ENCODE measurements at regions not wholly inside any gene's neighbourhood (a gene's known extent, or its start where the extent isn't known, plus 50 kb on each side); places are given as distances from the start of the nearest gene placed in this dataset.

DNA sequence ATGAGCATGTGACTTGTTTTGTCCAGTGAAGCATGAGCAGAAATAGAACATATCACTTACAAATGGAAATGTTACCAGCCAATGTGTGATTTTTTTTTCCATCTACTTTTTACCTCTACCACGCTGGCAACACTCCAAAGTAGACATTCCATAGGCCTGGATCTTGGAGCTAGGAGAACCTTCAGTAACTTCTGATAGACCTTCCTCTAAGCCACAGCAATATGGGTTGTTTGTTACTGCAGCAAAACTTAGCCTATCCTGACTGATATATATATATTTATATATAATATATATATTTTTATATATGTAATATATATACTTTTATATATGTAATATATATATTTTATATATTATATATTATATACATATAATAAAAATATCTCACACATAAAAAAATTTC is 284.4 kb upstream of the XYLT1 start:
- Histone ChIP-seq H3K9me3 (no peaks in the 10 kb centered on the region), H3K36me3 (no peaks in the 10 kb centered on the region)

DNA sequence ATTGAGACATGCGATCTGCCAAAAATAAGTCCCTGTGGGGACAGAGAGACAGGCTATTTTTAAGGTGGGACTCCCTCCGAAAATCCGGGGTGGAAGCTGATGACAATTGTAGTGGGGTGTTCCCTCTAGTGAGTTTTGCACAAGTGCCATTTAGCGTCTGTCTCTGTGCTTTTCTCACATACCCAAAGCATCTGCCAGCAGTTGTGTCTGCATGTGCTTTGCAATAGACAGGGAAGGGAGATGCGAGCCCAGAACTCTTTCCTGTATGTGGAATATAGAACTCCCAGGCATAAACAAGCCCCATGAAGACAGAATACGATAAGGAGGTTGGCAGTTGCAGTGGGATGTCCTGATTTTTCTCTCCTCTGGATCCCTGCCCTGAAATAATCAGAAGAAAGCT is 282.7 kb upstream of the XYLT1 start:
- H3K9me3 ChIP-seq: no peaks in the 10 kb centered on the region
- no peak overlapping the region for H3K4me3 ChIP-seq (ENCODE audit: low read depth, low read length)
- no peaks in the 10 kb centered on the region for H3K4me1 ChIP-seq
- no peaks in the 10 kb centered on the region for H3K36me3 ChIP-seq
- no peak for DNase-seq
- no peaks in the 10 kb centered on the region for H3K27me3 ChIP-seq
- TF ChIP-seq, protein P1, sequence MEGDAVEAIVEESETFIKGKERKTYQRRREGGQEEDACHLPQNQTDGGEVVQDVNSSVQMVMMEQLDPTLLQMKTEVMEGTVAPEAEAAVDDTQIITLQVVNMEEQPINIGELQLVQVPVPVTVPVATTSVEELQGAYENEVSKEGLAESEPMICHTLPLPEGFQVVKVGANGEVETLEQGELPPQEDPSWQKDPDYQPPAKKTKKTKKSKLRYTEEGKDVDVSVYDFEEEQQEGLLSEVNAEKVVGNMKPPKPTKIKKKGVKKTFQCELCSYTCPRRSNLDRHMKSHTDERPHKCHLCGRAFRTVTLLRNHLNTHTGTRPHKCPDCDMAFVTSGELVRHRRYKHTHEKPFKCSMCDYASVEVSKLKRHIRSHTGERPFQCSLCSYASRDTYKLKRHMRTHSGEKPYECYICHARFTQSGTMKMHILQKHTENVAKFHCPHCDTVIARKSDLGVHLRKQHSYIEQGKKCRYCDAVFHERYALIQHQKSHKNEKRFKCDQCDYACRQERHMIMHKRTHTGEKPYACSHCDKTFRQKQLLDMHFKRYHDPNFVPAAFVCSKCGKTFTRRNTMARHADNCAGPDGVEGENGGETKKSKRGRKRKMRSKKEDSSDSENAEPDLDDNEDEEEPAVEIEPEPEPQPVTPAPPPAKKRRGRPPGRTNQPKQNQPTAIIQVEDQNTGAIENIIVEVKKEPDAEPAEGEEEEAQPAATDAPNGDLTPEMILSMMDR (IDR thresholded peaks at IDR 0.05; ENCODE audit: low read depth, low read length): no peak

More for the DNA sequence above, 284.4 kb upstream of the XYLT1 start:
- TF ChIP-seq, protein P1 (IDR thresholded peaks at IDR 0.05; ENCODE audit: low read depth, low read length): no peak
- DNase-seq: no peak
- no peaks in the 10 kb centered on the region for H3K27me3 ChIP-seq
- no peaks in the 10 kb centered on the region for H3K4me1 ChIP-seq
- H3K4me3 ChIP-seq (ENCODE audit: low read depth, low read length): no peak overlapping the region

DNA sequence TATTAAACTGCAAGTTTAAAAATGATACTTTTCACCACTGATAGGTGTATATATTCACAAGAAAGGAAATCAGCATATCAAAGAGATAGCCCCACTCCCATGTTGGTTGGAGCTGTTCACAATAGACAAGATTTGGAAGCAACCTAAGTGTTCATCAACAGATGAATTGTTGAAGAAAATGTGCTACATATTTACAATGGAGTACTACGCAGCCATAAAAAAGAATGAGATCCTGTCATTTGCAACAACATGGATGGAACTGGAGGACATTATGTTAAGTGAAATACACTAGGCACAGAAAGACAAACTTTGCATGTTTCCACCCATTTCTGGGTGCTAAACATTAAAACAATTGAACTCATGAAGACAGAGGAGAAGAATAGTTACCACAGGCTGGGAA is 278.9 kb upstream of the XYLT1 start:
- TF ChIP-seq, protein P1 (IDR thresholded peaks at IDR 0.05; ENCODE audit: low read depth, low read length): no peak
- no peaks in the 10 kb centered on the region for H3K27me3 ChIP-seq
- no peaks in the 10 kb centered on the region for H3K36me3 ChIP-seq
- H3K4me3 ChIP-seq (ENCODE audit: low read depth, low read length): no peak overlapping the region
- no peaks in the 10 kb centered on the region; the same call in 1 of the 2 replicates for H3K9me3 ChIP-seq
- no peak for DNase-seq
- no peaks in the 10 kb centered on the region for H3K4me1 ChIP-seq

DNA sequence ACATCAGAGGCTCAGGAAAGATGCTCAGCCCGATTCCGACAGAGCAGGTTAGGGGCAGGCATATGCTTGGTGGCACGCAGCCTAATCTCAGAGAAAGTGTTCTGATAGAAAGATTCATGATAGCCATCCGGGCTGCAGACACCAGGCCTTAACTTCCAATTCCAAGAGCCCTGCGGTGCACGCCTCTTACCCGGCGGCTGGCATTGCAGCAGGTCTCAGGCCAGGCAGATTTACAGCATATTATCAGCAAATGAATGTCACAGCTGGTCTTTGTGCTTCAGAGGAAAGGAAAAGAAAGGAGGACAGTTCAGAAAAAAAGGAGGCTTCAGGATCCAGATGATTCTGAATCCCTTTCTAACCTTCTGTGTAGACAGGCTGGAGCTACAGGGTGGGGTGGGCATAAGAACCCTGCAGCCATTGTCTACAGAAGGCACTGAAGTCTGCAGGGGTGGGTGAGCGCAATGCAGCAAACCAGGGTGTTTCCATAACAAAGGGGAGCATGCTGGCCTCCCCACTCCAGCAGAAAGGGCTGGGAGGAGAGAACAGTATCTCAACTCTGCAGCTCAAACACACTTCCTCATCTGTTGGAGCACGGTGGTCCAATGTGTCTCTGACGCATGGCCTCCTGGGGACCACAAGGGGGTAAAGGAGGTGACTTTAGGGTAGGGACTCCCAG is 277.4 kb upstream of the XYLT1 start:
- peaks cover 3% of the 10 kb centered on the region for H3K9me3 ChIP-seq

DNA sequence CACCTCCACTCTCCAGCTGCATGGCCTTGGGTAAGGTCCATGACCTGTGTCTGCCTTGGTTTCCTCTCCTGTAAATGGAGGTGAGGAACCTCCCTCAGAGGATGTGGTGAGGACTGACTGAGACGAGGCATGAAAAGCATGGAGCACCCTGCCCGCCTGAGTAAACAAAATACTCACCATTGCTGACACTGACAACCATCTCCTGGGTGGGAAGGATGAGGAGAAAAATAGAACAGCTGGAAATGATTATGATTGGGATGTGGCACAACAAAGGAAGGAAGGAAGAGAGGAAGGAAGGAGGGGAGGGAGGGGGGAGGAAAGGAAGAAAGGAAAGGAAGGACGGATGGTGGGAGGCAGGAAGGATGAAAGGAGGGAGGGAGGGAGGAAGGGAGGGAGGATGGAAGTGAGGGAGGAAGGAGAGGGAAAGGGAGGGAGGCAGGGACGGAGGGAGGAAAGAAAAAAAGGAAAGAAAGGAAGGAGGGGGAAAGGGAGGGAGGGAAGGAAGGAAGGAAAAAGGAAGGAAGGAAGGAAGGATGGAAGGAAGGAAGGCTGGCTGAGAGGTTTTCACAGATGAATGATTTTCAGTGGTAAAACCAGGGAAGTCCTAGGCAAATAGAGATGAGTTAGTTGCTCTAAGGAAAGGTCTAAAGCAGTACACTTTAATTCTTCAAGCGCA is 276.5 kb upstream of the XYLT1 start:
- Histone ChIP-seq H3K36me3 (no peaks in the 10 kb centered on the region), H3K27me3 (no peaks in the 10 kb centered on the region), H3K9me3 (peaks cover 3% of the 10 kb centered on the region), H3K4me3 (ENCODE audit: low read depth, low read length) (no peak overlapping the region), H3K4me1 (no peaks in the 10 kb centered on the region)
- DNase-seq: no peak
- TF ChIP-seq, protein P1 (IDR thresholded peaks at IDR 0.05; ENCODE audit: low read depth, low read length): no peak

More for the DNA sequence above, 277.4 kb upstream of the XYLT1 start:
- Histone ChIP-seq H3K27me3 (no peaks in the 10 kb centered on the region), H3K4me3 (ENCODE audit: low read depth, low read length) (no peak overlapping the region), H3K4me1 (no peaks in the 10 kb centered on the region), H3K36me3 (no peaks in the 10 kb centered on the region)
- TF ChIP-seq, protein P1 (IDR thresholded peaks at IDR 0.05; ENCODE audit: low read depth, low read length): no peak
- DNase-seq: no peak

DNA sequence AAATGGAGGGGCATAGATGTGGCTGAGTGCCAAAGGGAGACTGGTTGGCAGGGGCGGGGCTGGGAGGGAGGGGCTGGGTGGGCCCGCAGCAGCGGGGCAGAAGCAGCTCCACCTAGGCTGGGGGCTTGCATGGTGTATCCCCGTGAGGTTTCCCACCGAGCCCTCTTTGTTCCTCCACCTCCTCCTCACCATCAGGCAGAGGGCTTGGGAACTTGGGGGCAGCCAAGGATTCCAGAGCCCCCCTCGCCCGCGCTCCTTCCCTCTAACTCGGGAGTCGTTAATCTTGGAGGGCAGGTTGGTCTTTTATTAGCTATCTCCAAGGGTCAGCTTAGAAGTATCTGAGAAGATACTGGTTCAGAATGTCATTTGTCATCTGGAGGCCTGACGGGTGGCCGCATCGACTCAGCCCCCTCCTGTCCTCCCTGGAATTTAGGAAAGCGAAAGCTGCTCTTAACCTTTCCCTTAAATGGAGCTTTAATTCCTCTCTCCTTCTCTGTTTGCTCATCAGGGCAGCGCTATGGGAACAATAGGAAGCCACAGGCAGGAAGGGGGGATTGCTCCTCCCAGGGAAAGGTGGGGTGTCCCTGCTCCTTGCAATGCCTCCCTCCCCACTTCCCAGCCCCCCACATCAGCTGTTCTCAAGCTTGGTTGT is 274.3 kb upstream of the XYLT1 start:
- Histone ChIP-seq H3K9me3 (peaks cover 3% of the 10 kb centered on the region), H3K27me3 (no peaks in the 10 kb centered on the region), H3K4me3 (ENCODE audit: low read depth, low read length) (no peak overlapping the region), H3K4me1 (no peaks in the 10 kb centered on the region), H3K36me3 (no peaks in the 10 kb centered on the region)
- TF ChIP-seq, protein P1 (IDR thresholded peaks at IDR 0.05; ENCODE audit: low read depth, low read length): no peak
- DNase-seq: no peak
